ENCODE measurements at regions not wholly inside any gene's neighbourhood (a gene's known extent, or its start where the extent isn't known, plus 50 kb on each side); places are given as distances from the start of the nearest gene placed in this dataset.

DNA sequence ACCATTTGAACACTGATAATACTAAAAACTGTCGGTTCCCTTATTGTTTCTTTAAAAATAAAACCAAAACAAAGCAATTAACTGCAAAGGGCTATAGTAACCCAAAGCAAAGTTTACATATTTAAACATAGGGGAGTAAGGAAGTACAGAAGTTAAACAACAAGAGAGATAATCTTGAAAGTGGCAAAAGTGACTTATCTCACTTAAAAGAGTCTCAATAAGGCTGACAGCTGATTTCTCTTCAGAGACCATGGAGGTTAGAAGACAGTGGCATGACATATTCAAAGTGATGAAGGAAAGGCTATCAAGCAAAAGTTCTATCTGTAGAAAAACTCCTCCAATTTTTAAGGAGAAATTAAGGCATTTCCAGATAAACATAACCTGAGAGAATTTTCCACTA, 233.5 kb upstream of the HDAC9 start:
- no peak for DNase-seq

- no peak for DNase-seq
Measured at GRCh38 chr7:18265611-18266281, 229.8 kb upstream of the HDAC9 start.

- no peak for DNase-seq
Measured at GRCh38 chr7:18268571-18268970, 227.0 kb upstream of the HDAC9 start.

DNA sequence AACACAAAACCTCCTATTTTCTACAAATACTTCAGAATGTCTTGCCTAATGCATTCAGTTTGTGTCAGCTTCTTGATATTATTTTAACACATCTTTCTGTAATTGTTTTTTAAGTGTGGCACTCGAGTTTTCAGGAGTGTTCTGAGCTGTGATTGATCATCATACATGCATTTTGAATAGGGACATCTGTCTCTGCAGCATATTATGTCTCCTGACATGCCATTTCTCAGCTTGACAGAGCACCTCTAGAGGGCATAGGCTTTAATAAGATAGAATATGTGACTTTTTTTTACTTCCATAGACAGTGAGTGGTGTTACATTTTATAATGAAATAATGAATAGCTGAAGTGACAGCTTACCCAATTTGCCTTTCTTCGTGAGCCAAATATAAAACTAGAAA, 219.2 kb upstream of the HDAC9 start:
- no peak for DNase-seq

DNA sequence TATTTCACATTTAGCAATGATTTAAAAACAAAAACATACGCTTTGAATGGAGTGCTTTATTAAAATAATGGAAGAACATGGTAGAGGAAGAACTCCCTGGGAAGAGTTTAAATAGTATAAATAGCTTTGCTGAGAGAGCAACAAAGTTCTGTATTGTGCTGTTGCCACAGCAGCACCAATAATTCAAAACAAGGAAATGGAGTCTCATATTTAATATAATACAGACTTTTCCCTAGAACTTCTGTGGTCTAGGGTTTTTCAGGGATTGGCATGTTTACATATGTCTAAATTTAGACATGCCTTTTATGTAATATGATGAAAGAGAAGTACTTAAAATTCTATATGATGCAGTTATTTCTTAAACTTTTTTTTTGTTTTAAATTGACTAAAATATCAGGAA, 217.2 kb upstream of the HDAC9 start:
- DNase-seq: no peak

- DNase-seq: no peak
Measured at GRCh38 chr7:18283045-18283444, 212.5 kb upstream of the HDAC9 start.

DNA sequence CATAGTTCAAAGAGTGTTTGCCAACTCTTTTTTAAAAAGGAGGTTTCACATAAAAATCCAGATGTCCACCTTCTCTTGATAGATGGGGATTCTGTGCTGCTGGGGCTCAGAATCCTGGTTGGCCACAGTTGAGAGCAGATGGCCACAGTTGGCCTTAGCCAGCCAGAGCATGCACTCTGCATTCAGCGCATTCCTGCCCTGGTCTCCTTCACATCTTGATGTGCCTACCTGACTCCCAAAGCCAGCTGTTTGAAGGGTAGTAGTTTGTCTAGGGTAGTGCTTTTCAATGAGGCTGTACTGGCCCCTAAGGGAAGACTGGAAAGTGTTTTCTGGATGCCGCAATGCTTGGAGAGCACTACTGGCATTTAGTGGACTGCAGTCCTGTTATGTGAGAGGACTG, 208.1 kb upstream of the HDAC9 start:
- DNase-seq: no peak

DNA sequence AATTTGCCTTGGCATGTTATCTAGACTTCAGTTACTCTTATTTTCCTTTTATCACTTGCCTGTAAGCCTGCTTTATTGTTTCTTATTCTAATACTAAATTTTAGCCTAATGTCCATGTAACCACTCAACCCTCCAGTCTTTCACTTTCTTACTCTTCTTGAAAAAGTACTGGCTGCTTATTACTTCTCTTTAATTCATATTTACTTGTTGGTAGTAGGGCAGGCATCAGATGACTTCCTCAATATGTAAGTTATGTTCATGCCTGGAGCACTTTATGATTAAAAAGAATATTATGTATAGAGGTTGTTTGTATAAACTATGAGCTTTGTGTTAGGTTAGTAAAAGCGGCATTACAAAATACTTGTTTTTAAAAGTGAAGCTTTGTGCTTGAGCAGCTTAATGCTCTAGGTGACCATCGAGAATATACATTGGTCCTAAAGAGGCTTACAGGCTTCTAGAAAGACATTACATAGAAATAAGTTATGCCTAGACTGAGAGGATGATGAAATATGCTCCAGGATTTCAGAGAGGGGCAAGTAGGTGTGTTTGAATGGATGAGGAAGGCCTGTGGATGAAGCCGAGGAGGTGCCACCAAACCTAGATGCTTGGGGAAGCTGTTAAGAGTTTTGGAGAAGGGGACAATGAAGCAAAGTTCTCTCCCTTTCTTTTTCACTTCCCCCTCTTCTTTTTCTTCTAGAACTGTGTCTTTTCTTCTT, 207.1 kb upstream of the HDAC9 start:
- DNase-seq: no peak

- DNase-seq: no peak
Measured at GRCh38 chr7:18289788-18290187, 205.8 kb upstream of the HDAC9 start.

GRCh38 chr7:18290223-18290622, 205.3 kb upstream of the HDAC9 start:
- no peak for DNase-seq

- DNase-seq: no peak
Measured at GRCh38 chr7:18290865-18291264, 204.7 kb upstream of the HDAC9 start.

DNA sequence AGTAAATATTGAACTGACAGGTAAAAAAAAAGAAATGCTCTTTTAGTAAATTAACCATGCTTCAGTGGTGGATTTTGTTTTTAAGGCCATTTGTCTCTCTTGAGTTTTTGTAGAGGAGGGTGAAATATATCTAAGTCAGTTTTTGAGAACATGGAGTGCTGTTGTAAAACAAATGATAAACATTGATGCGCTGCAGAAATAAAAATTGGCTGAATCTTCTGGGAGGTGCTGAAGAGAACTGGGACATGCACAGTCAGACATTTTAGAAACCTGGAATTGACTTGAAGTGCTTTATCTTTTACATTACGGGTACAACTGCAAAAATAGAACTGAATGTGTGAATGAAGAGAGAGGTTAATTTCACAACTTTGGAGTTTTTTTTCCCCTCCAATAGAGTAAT, 203.0 kb upstream of the HDAC9 start:
- DNase-seq: no peak

DNA sequence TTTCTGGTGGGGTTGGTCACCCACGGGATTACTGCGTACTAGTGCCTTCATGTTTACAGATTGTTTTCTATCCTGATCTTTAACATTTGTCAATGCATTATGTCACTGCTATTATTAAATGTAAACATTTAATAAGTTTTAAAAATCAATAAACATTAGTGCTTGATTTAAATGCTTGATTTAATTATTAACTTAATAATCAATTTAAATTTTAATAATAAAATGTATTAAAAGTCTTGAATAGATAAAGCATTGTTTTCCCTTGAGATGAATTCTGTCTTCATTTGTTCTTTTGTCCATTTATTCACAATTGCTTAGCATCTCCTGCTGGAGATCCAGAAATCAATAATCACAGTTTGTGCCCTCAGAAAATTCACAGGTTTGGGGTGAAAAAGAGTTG, 201.8 kb upstream of the HDAC9 start:
- DNase-seq: no peak

- no peak for DNase-seq
Measured at GRCh38 chr7:18294411-18294810, 201.1 kb upstream of the HDAC9 start.

- no peak for DNase-seq
Measured at GRCh38 chr7:18295781-18296423, 199.6 kb upstream of the HDAC9 start.

- DNase-seq: no peak
Measured at GRCh38 chr7:18302097-18302496, 193.5 kb upstream of the HDAC9 start.

- DNase-seq: no peak
Measured at GRCh38 chr7:18305866-18306265, 189.7 kb upstream of the HDAC9 start.

GRCh38 chr7:18306696-18307095, 188.9 kb upstream of the HDAC9 start:
- DNase-seq: no peak

GRCh38 chr7:18308938-18309337, 186.6 kb upstream of the HDAC9 start:
- DNase-seq: no peak

DNA sequence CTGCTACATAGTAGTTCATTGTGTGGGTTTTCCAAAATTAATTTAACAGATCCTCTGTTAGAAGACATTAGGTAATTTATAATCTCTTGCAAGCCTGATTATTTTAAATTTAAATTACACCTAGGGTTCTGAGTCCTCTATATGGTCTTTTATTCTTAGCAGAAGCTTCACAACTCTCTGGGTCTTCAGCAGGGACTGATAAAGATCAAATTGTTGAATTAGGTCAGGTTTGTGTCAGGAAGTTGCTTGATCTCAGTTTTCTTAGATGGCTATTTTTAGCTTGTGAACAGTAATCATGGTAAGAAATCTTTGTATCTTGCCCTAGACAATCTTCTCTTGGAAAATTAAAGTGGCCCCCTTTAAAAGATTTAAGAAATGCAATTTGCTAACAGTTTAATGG, 183.1 kb upstream of the HDAC9 start:
- DNase-seq: no peak

GRCh38 chr7:18313965-18314364, 181.6 kb upstream of the HDAC9 start:
- no peak for DNase-seq

DNA sequence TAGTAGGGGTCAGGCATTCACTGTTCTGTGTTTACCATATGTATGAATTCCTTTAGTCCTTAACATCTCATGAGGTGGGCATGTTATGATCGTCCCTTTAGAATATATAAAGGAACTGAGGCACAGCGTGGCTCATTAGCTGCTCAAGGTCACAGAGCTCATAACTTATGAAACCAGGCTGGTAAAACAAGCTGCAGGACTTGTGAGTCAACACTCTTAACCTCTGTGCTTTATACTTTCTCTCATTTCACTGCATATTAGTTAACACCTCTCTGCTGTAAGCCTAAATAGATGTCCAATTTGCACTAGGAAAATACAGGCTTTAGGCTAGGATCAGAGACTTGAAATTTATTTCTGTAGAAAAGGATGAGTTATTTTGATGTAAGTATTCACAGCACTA, 180.3 kb upstream of the HDAC9 start:
- DNase-seq: no peak

DNA sequence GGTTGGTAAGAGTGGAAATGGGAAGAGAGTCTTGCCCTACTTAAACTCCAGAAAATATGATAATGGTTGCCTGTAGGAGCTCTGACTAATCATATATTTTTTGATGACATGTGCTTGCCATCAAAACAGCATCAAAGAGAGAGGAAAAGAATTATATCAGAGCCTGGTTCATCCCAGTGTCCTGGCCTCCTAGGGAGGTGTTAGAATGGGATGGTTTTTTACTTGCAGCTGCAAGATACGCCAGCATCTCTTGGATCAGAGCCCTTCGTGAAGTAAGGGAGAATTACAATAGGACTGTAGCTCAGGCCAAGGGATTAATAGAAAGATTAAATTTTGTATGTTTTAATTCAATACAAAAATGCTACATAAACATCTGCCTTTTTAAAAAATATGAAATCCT, 177.6 kb upstream of the HDAC9 start:
- no peak for DNase-seq

- DNase-seq: no peak
Measured at GRCh38 chr7:18320422-18320821, 175.1 kb upstream of the HDAC9 start.
